ENCODE measurements at regions not wholly inside any gene's neighbourhood (a gene's known extent, or its start where the extent isn't known, plus 50 kb on each side); places are given as distances from the start of the nearest gene placed in this dataset.

GRCh38 chr5:62692946-62693713 lies 114.5 kb downstream of the LRRC70 start:
- H3K27ac ChIP-seq, result no peak overlapping the region
- no peak for TF ChIP-seq ZFX (IDR thresholded peaks at IDR 0.05; ENCODE audit: borderline replicate concordance)
- no peak for TF ChIP-seq CTCF (IDR thresholded peaks at IDR 0.05)

- H3K27ac ChIP-seq, result no peak overlapping the region
- TF ChIP-seq ZFX (IDR thresholded peaks at IDR 0.05; ENCODE audit: borderline replicate concordance), result no peak
- no peak for TF ChIP-seq CTCF (IDR thresholded peaks at IDR 0.05)
Measured at GRCh38 chr5:62691946-62692345, 113.3 kb downstream of the LRRC70 start.

- no peak overlapping the region for H3K27ac ChIP-seq
- TF ChIP-seq ZFX (IDR thresholded peaks at IDR 0.05; ENCODE audit: borderline replicate concordance) (no peak), CTCF (IDR thresholded peaks at IDR 0.05) (no peak)
Measured at GRCh38 chr5:62690421-62690820, 111.8 kb downstream of the LRRC70 start.

GRCh38 chr5:62689599-62690368 lies 111.2 kb downstream of the LRRC70 start:
- H3K27ac ChIP-seq, result no peak overlapping the region
- TF ChIP-seq CTCF (IDR thresholded peaks at IDR 0.05), result no peak
- TF ChIP-seq ZFX (IDR thresholded peaks at IDR 0.05; ENCODE audit: borderline replicate concordance), result no peak

- no peak for TF ChIP-seq ZFX (IDR thresholded peaks at IDR 0.05; ENCODE audit: borderline replicate concordance)
- no peak for TF ChIP-seq CTCF (IDR thresholded peaks at IDR 0.05)
Measured at GRCh38 chr5:62686692-62687091, 108.1 kb downstream of the LRRC70 start.

GRCh38 chr5:62685221-62685620 lies 106.6 kb downstream of the LRRC70 start:
- TF ChIP-seq ZFX (IDR thresholded peaks at IDR 0.05; ENCODE audit: borderline replicate concordance), result no peak
- TF ChIP-seq CTCF (IDR thresholded peaks at IDR 0.05), result no peak
- H3K27ac ChIP-seq, result no peak overlapping the region

More at GRCh38 chr5:62686692-62687091, 108.1 kb downstream of the LRRC70 start:
- no peak overlapping the region for H3K27ac ChIP-seq

- no peak for TF ChIP-seq CTCF (IDR thresholded peaks at IDR 0.05)
- no peak for TF ChIP-seq ZFX (IDR thresholded peaks at IDR 0.05; ENCODE audit: borderline replicate concordance)
- no peak overlapping the region for H3K27ac ChIP-seq
Measured at GRCh38 chr5:62684310-62684709, 105.7 kb downstream of the LRRC70 start.

All from 22Rv1 (cell line).